ENCODE measurements at regions not wholly inside any gene's neighbourhood (a gene's known extent, or its start where the extent isn't known, plus 50 kb on each side); places are given as distances from the start of the nearest gene placed in this dataset.

GRCh38 chr11:98155696-98156095 is 865.1 kb upstream of the CNTN5 start:
- FAIRE-seq (no peak), DNase-seq (ENCODE audit: low read depth, low spot score) (no peak)
- Histone ChIP-seq H3K79me2 (ENCODE audit: control insufficient read depth, insufficient read depth, low read length) (no peaks in the 10 kb centered on the region), H4K20me1 (ENCODE audit: control insufficient read depth, extremely low read depth, insufficient read depth, low read length) (no peaks in the 10 kb centered on the region), H3K9me3 (ENCODE audit: control insufficient read depth, low read depth, low read length) (peaks cover 2% of the 10 kb centered on the region), H3K4me1 (ENCODE audit: control insufficient read depth, extremely low read depth, insufficient read depth, low read length) (no peaks in the 10 kb centered on the region), H2AFZ (ENCODE audit: control insufficient read depth, low read length) (no peak overlapping the region), H3K27me3 (ENCODE audit: control insufficient read depth, extremely low read depth, insufficient read depth, low read length) (no peaks in the 10 kb centered on the region), H3K4me2 (ENCODE audit: control insufficient read depth, extremely low read depth, insufficient read depth, low read depth, low read length) (no peak overlapping the region), H3K4me3 (ENCODE audit: control insufficient read depth in 2 of 3, extremely low read depth in 1 of 3, insufficient read depth in 2 of 3, low read depth in 1 of 3, low read length in 3 of 3) (no peak overlapping the region), H3K9me1 (ENCODE audit: control insufficient read depth, extremely low read depth, insufficient read depth, low read length) (no peaks in the 10 kb centered on the region), H3K36me3 (ENCODE audit: control insufficient read depth in 2 of 2, extremely low read depth in 1 of 2, insufficient read depth in 2 of 2, low read length in 2 of 2) (no peaks in the 10 kb centered on the region), H3K27ac (ENCODE audit: control insufficient read depth, insufficient read depth, low read length) (no peak overlapping the region), H3K9ac (ENCODE audit: control insufficient read depth, extremely low read depth, insufficient read depth, low read length) (no peak overlapping the region)
- dilution Hi-C loops (cut with MboI; ENCODE audit: extremely low pct_ligation_motif_present, low sequenced_read_pairs) = no loop called here
- no peak for TF ChIP-seq EZH2 (IDR thresholded peaks at IDR 0.05; ENCODE audit: low read length)
- no peak for TF ChIP-seq CTCF (optimal IDR thresholded peaks at IDR 0.05 in 1 of 3, IDR thresholded peaks at IDR 0.05 in 1 of 3, conservative IDR thresholded peaks at IDR 0.05 in 1 of 3; ENCODE audit: extremely low read depth in 1 of 3, insufficient read depth in 2 of 3, low read length in 3 of 3)

- no peak overlapping the region for H2AFZ ChIP-seq (ENCODE audit: control insufficient read depth, low read length)
- FAIRE-seq (no peak), DNase-seq (ENCODE audit: low read depth, low spot score) (no peak)
- H3K27me3 ChIP-seq (ENCODE audit: control insufficient read depth, extremely low read depth, insufficient read depth, low read length) = no peaks in the 10 kb centered on the region
- H3K36me3 ChIP-seq (ENCODE audit: control insufficient read depth in 2 of 2, extremely low read depth in 1 of 2, insufficient read depth in 2 of 2, low read length in 2 of 2) = no peaks in the 10 kb centered on the region
- H3K9ac ChIP-seq (ENCODE audit: control insufficient read depth, extremely low read depth, insufficient read depth, low read length) = no peak overlapping the region
- no peak overlapping the region for H3K4me2 ChIP-seq (ENCODE audit: control insufficient read depth, extremely low read depth, insufficient read depth, low read depth, low read length)
- dilution Hi-C loops (cut with MboI; ENCODE audit: extremely low pct_ligation_motif_present, low sequenced_read_pairs) = no loop called here
- H3K9me3 ChIP-seq (ENCODE audit: control insufficient read depth, low read depth, low read length) = peaks cover 2% of the 10 kb centered on the region
- no peaks in the 10 kb centered on the region for H4K20me1 ChIP-seq (ENCODE audit: control insufficient read depth, extremely low read depth, insufficient read depth, low read length)
- no peak overlapping the region for H3K4me3 ChIP-seq (ENCODE audit: control insufficient read depth in 2 of 3, extremely low read depth in 1 of 3, insufficient read depth in 2 of 3, low read depth in 1 of 3, low read length in 3 of 3)
- H3K9me1 ChIP-seq (ENCODE audit: control insufficient read depth, extremely low read depth, insufficient read depth, low read length) = no peaks in the 10 kb centered on the region
- H3K27ac ChIP-seq (ENCODE audit: control insufficient read depth, insufficient read depth, low read length) = no peak overlapping the region
- H3K4me1 ChIP-seq (ENCODE audit: control insufficient read depth, extremely low read depth, insufficient read depth, low read length) = no peaks in the 10 kb centered on the region
- H3K79me2 ChIP-seq (ENCODE audit: control insufficient read depth, insufficient read depth, low read length) = no peaks in the 10 kb centered on the region
- TF ChIP-seq EZH2 (IDR thresholded peaks at IDR 0.05; ENCODE audit: low read length) (no peak), CTCF (optimal IDR thresholded peaks at IDR 0.05 in 1 of 3, IDR thresholded peaks at IDR 0.05 in 1 of 3, conservative IDR thresholded peaks at IDR 0.05 in 1 of 3; ENCODE audit: extremely low read depth in 1 of 3, insufficient read depth in 2 of 3, low read length in 3 of 3) (no peak)
Measured at GRCh38 chr11:98177925-98178324, 842.8 kb upstream of the CNTN5 start.
